ENCODE measurements at regions not wholly inside any gene's neighbourhood (a gene's known extent, or its start where the extent isn't known, plus 50 kb on each side); places are given as distances from the start of the nearest gene placed in this dataset.

GRCh38 chr3:194884649-194885315 is 199.1 kb downstream of the FAM43A start:
- no peaks in the 10 kb centered on the region for H3K27me3 ChIP-seq (ENCODE audit: insufficient read depth, low read depth, low read length)
- no peaks in the 10 kb centered on the region for H3K36me3 ChIP-seq (ENCODE audit: insufficient read depth, low read length)
- H2AFZ ChIP-seq (ENCODE audit: low read depth, low read length) = no peak overlapping the region
- no peak overlapping the region for H3K4me2 ChIP-seq (ENCODE audit: low read length)
- no peaks in the 10 kb centered on the region for H3K9me2 ChIP-seq (ENCODE audit: insufficient read depth, low read length)
- peaks cover 10% of the 10 kb centered on the region for H3K9me3 ChIP-seq (ENCODE audit: low read length)
- no peak for TF ChIP-seq TAF1 (IDR thresholded peaks at IDR 0.05; ENCODE audit: low read depth)
- no peak for TF ChIP-seq SMC3 (conservative IDR thresholded peaks at IDR 0.05; ENCODE audit: poor library complexity)
- H3K4me3 ChIP-seq (ENCODE audit: low read length) = no peak overlapping the region
- H4K20me1 ChIP-seq (ENCODE audit: insufficient read depth) = no peaks in the 10 kb centered on the region
- H3F3A ChIP-seq (ENCODE audit: insufficient read depth, low read length, poor library complexity, severe bottlenecking) = no peaks in the 10 kb centered on the region
- no peaks in the 10 kb centered on the region for H3K79me2 ChIP-seq (replicated peaks; ENCODE audit: insufficient read depth, low read length)
- H3K27ac ChIP-seq (ENCODE audit: low read length) = no peak overlapping the region
- no peak overlapping the region for H3K9ac ChIP-seq (ENCODE audit: low read length)

- no peak for TF ChIP-seq SMC3 (conservative IDR thresholded peaks at IDR 0.05; ENCODE audit: poor library complexity)
- TF ChIP-seq CTCF (IDR thresholded peaks at IDR 0.05; ENCODE audit: poor library complexity, severe bottlenecking) = no peak
- TF ChIP-seq POLR2AphosphoS5 (IDR thresholded peaks at IDR 0.05) = no peak
- TF ChIP-seq EP300 (conservative IDR thresholded peaks at IDR 0.05; ENCODE audit: poor library complexity, severe bottlenecking) = no peak
- no peak for TF ChIP-seq REST (IDR thresholded peaks at IDR 0.05; ENCODE audit: borderline replicate concordance)
- TF ChIP-seq RAD21 (conservative IDR thresholded peaks at IDR 0.05) = no peak
- no peak for TF ChIP-seq TAF1 (IDR thresholded peaks at IDR 0.05; ENCODE audit: low read depth)
- H3K4me2 ChIP-seq (ENCODE audit: low read length) = no peak overlapping the region
- peaks cover 10% of the 10 kb centered on the region for H3K9me3 ChIP-seq (ENCODE audit: low read length)
- no peak overlapping the region for H2AFZ ChIP-seq (ENCODE audit: low read depth, low read length)
- no peaks in the 10 kb centered on the region for H3K9me2 ChIP-seq (ENCODE audit: insufficient read depth, low read length)
- H3K79me2 ChIP-seq (replicated peaks; ENCODE audit: insufficient read depth, low read length) = no peaks in the 10 kb centered on the region
- H3F3A ChIP-seq (ENCODE audit: insufficient read depth, low read length, poor library complexity, severe bottlenecking) = no peaks in the 10 kb centered on the region
- H3K36me3 ChIP-seq (ENCODE audit: insufficient read depth, low read length) = no peaks in the 10 kb centered on the region
- H3K9ac ChIP-seq (ENCODE audit: low read length) = no peak overlapping the region
- no peak overlapping the region for H3K4me3 ChIP-seq (ENCODE audit: low read length)
- H3K27ac ChIP-seq (ENCODE audit: low read length) = no peak overlapping the region
- no peaks in the 10 kb centered on the region for H4K20me1 ChIP-seq (ENCODE audit: insufficient read depth)
- H3K27me3 ChIP-seq (ENCODE audit: insufficient read depth, low read depth, low read length) = no peaks in the 10 kb centered on the region
Observed at GRCh38 chr3:194885766-194886165, 200.1 kb downstream of the FAM43A start.

GRCh38 chr3:194886836-194887235 is 201.2 kb downstream of the FAM43A start:
- Histone ChIP-seq H3K9ac (ENCODE audit: low read length) (no peak overlapping the region), H3K27ac (ENCODE audit: low read length) (no peak overlapping the region), H2AFZ (ENCODE audit: low read depth, low read length) (no peak overlapping the region), H3K4me3 (ENCODE audit: low read length) (no peak overlapping the region), H3K36me3 (ENCODE audit: insufficient read depth, low read length) (no peaks in the 10 kb centered on the region), H3K27me3 (ENCODE audit: insufficient read depth, low read depth, low read length) (no peaks in the 10 kb centered on the region), H3F3A (ENCODE audit: insufficient read depth, low read length, poor library complexity, severe bottlenecking) (no peaks in the 10 kb centered on the region), H3K79me2 (replicated peaks; ENCODE audit: insufficient read depth, low read length) (no peaks in the 10 kb centered on the region), H3K9me2 (ENCODE audit: insufficient read depth, low read length) (no peaks in the 10 kb centered on the region), H3K9me3 (ENCODE audit: low read length) (peaks cover 10% of the 10 kb centered on the region), H3K4me2 (ENCODE audit: low read length) (no peak overlapping the region), H4K20me1 (ENCODE audit: insufficient read depth) (no peaks in the 10 kb centered on the region)
- TF ChIP-seq RAD21 (conservative IDR thresholded peaks at IDR 0.05) (no peak), REST (IDR thresholded peaks at IDR 0.05; ENCODE audit: borderline replicate concordance) (no peak), CTCF (IDR thresholded peaks at IDR 0.05; ENCODE audit: poor library complexity, severe bottlenecking) (no peak), EZH2 (IDR thresholded peaks at IDR 0.05; ENCODE audit: borderline replicate concordance, insufficient read depth, low read length, poor library complexity, severe bottlenecking) (no peak), POLR2AphosphoS5 (IDR thresholded peaks at IDR 0.05) (no peak), TAF1 (IDR thresholded peaks at IDR 0.05; ENCODE audit: low read depth) (no peak), SMC3 (conservative IDR thresholded peaks at IDR 0.05; ENCODE audit: poor library complexity) (no peak)
